GM21786 (cell line): ENCODE measurements at regions not wholly inside any gene's neighbourhood (a gene's known extent, or its start where the extent isn't known, plus 50 kb on each side); places are given as distances from the start of the nearest gene placed in this dataset.

Experiments
- ATAC-seq: cut with Tn5 transposase; IDR thresholded peaks from one replicate; pipeline ENCODE4 v1.9.1; 2021; ENCODE audit not compliant: unreplicated experiment

- ATAC-seq, result no peak
Observed at GRCh38 chr21:41074396-41075184, 93.4 kb upstream of the BACE2 start.

GRCh38 chr21:41075656-41076055 is 92.3 kb upstream of the BACE2 start:
- ATAC-seq, result no peak

DNA sequence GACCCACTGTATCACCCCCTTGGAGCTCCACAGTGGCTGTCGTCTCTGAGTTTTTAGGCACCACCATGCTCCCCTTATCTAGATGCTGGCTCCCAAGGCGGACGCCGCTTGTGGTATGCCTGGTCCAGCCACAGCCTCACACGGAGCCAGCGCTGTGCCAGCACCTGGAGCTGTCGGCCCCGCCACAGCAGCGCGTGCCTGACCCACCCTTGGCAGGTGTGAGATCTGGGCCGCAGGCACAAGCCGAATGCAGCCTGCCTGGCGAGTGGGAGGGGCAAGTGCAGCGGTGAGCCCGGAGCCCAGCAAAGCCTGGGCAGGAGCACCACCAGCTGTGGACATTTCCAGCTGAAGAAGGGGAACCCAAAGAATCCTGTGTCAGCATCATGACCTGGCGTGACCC is 91.9 kb upstream of the BACE2 start:
- ATAC-seq, result no peak

DNA sequence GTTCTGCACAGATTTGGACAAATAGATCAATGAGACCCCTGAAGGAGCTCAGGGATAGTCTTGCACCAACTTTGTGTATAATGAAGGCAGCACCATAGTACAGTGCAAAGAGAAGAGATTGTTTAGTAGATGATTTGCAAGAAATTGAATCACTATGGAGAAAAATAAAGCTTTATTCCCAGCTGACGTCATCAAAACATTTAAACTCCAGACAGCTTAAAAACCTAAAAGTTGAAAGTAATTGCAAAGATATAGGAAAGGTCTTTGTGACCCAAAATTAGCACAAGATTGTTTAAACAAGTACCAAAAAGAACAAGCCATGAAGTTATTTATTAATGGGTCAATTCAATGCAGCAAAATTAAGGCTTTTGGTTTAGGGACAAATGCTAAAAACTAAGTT is 88.8 kb upstream of the BACE2 start:
- no peak for ATAC-seq

GRCh38 chr21:41080485-41081121 is 87.4 kb upstream of the BACE2 start:
- ATAC-seq, result no peak

GRCh38 chr21:41086569-41086968 is 81.4 kb upstream of the BACE2 start:
- ATAC-seq, result no peak

GRCh38 chr21:41090981-41091380 is 77.0 kb upstream of the BACE2 start:
- ATAC-seq, result no peak

GRCh38 chr21:41091616-41092015 is 76.3 kb upstream of the BACE2 start:
- ATAC-seq, result no peak

DNA sequence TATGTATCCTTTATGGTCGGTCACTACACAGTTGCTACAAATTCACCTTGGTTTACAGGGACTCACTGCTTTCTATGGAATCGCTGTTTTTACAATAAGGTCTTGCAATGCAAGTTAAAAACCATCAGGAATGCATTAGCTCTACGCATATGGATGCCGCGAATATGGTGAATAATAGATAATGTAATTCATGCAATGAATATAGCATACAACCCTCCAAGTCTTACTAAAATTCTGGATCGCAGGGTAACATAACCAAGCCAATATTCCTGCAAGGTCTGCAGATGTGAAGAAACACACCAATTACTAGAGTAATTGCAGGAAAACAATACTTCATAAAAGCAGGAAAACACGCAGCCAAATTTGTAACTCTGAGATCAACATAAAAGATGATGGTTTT is 75.6 kb upstream of the BACE2 start:
- ATAC-seq, result no peak

- no peak for ATAC-seq
Observed at GRCh38 chr21:41095983-41096382, 72.0 kb upstream of the BACE2 start.

GRCh38 chr21:41098076-41098475 is 69.9 kb upstream of the BACE2 start:
- ATAC-seq, result no peak

- ATAC-seq, result no peak
Observed at GRCh38 chr21:41098481-41099042, 69.4 kb upstream of the BACE2 start.

GRCh38 chr21:41100826-41101550 is 67.0 kb upstream of the BACE2 start:
- ATAC-seq, result no peak

DNA sequence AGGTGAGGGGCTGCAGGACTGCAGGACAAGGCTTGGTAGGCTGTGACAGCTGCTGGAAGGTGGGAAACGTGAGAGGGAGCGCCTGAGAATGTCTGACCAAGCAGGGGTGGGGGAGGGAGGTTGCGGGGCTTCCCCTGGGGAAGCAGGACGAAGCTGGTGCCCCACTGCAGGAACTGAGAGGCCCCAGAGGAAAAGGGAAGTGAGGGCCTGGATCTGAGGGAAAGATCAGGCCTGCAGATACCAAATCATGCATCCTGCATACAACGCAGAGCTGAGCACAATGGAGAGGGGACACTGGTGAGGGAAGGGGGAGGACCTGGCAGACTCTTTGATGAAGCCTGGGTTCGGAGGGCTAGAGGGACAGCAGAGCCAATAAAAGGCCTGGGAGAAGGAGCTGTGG is 65.7 kb upstream of the BACE2 start:
- no peak for ATAC-seq

- ATAC-seq, result no peak
Observed at GRCh38 chr21:41107602-41108001, 60.4 kb upstream of the BACE2 start.

- no peak for ATAC-seq
Observed at GRCh38 chr21:41108668-41109585, 59.0 kb upstream of the BACE2 start.

- ATAC-seq, result no peak
Observed at GRCh38 chr21:41110161-41110560, 57.8 kb upstream of the BACE2 start.

DNA sequence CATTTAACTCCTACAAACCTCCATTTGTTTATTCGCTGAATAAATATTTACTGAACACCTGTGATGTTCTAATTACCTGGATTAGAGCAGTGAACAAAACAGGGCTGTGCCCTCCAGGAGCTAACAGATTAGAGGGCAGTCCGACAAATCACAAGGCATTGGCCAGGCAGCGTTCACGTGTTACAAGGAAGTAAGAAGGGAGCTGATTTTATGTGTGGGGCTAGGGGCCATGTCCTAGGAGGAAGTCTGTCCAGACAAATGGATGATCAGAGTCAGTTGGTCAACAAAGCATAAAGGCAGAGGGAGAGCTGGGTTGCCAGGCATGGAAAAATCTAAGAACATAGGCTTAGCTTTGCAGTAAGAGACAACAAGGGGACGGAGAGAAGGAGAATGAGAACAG is 57.3 kb upstream of the BACE2 start:
- ATAC-seq, result no peak

GRCh38 chr21:41111681-41112080 is 56.3 kb upstream of the BACE2 start:
- ATAC-seq, result no peak
